MM.1S (cell line): ENCODE measurements at regions not wholly inside any gene's neighbourhood (a gene's known extent, or its start where the extent isn't known, plus 50 kb on each side); places are given as distances from the start of the nearest gene placed in this dataset.

Experiments
- CTCF ChIP-seq: fragments of 300-600 bp; sonication (generic); IDR thresholded peaks from 2 replicates; pipeline ENCODE4 v1.5.1; 2016; ENCODE audit warnings: antibody characterized with exemption, low read length, mixed read lengths
- EZH2 ChIP-seq: fragments of 300-600 bp; sonication (generic); optimal IDR thresholded peaks from 2 replicates; pipeline ENCODE3; 2017; ENCODE audit warnings: low read depth, mild to moderate bottlenecking, antibody characterized with exemption, low read length, mixed read lengths
- EZH2phosphoT487 ChIP-seq: fragments of 300-600 bp; sonication (generic); IDR thresholded peaks from 2 replicates; pipeline ENCODE4 v1.6.1; 2018; ENCODE audit warnings: antibody characterized with exemption, low read length

DNA sequence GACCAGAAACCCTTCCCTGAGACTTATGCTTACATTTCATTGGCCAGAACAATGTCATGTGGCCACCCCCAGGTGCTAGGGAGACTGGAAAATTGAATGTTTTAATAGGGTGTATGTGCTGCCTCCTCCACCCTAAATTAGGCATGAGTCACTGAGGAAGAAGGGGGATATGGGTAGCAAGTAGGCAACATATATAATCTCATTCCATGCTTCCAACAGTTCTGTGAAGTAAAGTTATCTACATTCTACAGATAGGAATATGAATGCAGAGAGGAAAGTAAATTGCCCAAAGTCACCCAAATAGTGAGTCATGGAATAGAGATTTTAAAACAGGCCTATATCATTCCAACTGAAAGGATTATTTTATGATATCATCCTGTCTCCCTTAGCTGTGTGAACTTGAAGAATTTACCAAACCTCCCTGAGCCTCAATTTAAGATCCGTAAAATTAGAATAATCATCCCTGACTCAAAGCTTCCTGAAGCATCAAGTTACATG lies 168.6 kb upstream of the FGGY start:
- no peak for TF ChIP-seq CTCF
- no peak for TF ChIP-seq EZH2
- no peak for TF ChIP-seq EZH2phosphoT487
